ENCODE measurements at regions not wholly inside any gene's neighbourhood (a gene's known extent, or its start where the extent isn't known, plus 50 kb on each side); places are given as distances from the start of the nearest gene placed in this dataset.

GRCh38 chr3:10763248-10763620 lies 52.8 kb upstream of the SLC6A11 start:
- H3K9me3 ChIP-seq (ENCODE audit: low read depth, low read length, poor library complexity, severe bottlenecking): no peaks in the 10 kb centered on the region
- H3K27ac ChIP-seq (ENCODE audit: low read depth, low read length, poor library complexity, severe bottlenecking): no peak overlapping the region
- CTCF ChIA-PET: no interaction called here

GRCh38 chr3:10763817-10764258 lies 52.2 kb upstream of the SLC6A11 start:
- no peaks in the 10 kb centered on the region for H3K27me3 ChIP-seq (replicated peaks; ENCODE audit: insufficient read depth, low read depth, low read length, poor library complexity)
- TF ChIP-seq CTCF (conservative IDR thresholded peaks at IDR 0.05; ENCODE audit: low read depth, low read length) (no peak), EZH2 (IDR thresholded peaks at IDR 0.05; ENCODE audit: borderline replicate concordance, low read depth, low read length, poor library complexity, severe bottlenecking) (no peak)
- BruUV-seq (replicated peaks): no TSS peak
- no peak overlapping the region for H3K27ac ChIP-seq (ENCODE audit: low read depth, low read length, poor library complexity, severe bottlenecking)
- DNase-seq (ENCODE audit: low spot score): no peak
- no peaks in the 10 kb centered on the region for H3K9me3 ChIP-seq (ENCODE audit: low read depth, low read length, poor library complexity, severe bottlenecking)
- H3K4me3 ChIP-seq (ENCODE audit: low read depth, low read length, poor library complexity, severe bottlenecking): no peak overlapping the region
- no peaks in the 10 kb centered on the region for H3K4me1 ChIP-seq (ENCODE audit: insufficient read depth, low read length, poor library complexity, severe bottlenecking)
- ChIA-PET POLR2A (ENCODE audit: low non-redundant PET) (no interaction called here), CTCF (no interaction called here)
- intact Hi-C loops (cut with micrococcal nuclease; ENCODE audit: unreplicated experiment): no loop called here
- H3K36me3 ChIP-seq (ENCODE audit: insufficient read depth, low read length, poor library complexity, severe bottlenecking): no peaks in the 10 kb centered on the region

More at GRCh38 chr3:10763248-10763620, 52.8 kb upstream of the SLC6A11 start:
- POLR2A ChIA-PET (ENCODE audit: low non-redundant PET): no interaction called here
- intact Hi-C loops (cut with micrococcal nuclease; ENCODE audit: unreplicated experiment): no loop called here
- Histone ChIP-seq H3K4me3 (ENCODE audit: low read depth, low read length, poor library complexity, severe bottlenecking) (no peak overlapping the region), H3K27me3 (replicated peaks; ENCODE audit: insufficient read depth, low read depth, low read length, poor library complexity) (no peaks in the 10 kb centered on the region), H3K4me1 (ENCODE audit: insufficient read depth, low read length, poor library complexity, severe bottlenecking) (no peaks in the 10 kb centered on the region), H3K36me3 (ENCODE audit: insufficient read depth, low read length, poor library complexity, severe bottlenecking) (no peaks in the 10 kb centered on the region)
- BruUV-seq (replicated peaks): no TSS peak
- TF ChIP-seq EZH2 (IDR thresholded peaks at IDR 0.05; ENCODE audit: borderline replicate concordance, low read depth, low read length, poor library complexity, severe bottlenecking) (no peak), CTCF (conservative IDR thresholded peaks at IDR 0.05; ENCODE audit: low read depth, low read length) (no peak)
- DNase-seq (ENCODE audit: low spot score): no peak

- ChIA-PET CTCF (no interaction called here), POLR2A (ENCODE audit: low non-redundant PET) (no interaction called here)
- Histone ChIP-seq H3K4me1 (ENCODE audit: insufficient read depth, low read length, poor library complexity, severe bottlenecking) (no peaks in the 10 kb centered on the region), H3K27ac (ENCODE audit: low read depth, low read length, poor library complexity, severe bottlenecking) (no peak overlapping the region), H3K36me3 (ENCODE audit: insufficient read depth, low read length, poor library complexity, severe bottlenecking) (no peaks in the 10 kb centered on the region), H3K27me3 (replicated peaks; ENCODE audit: insufficient read depth, low read depth, low read length, poor library complexity) (no peaks in the 10 kb centered on the region), H3K4me3 (ENCODE audit: low read depth, low read length, poor library complexity, severe bottlenecking) (no peak overlapping the region), H3K9me3 (ENCODE audit: low read depth, low read length, poor library complexity, severe bottlenecking) (no peaks in the 10 kb centered on the region)
- BruUV-seq (replicated peaks): no TSS peak
- TF ChIP-seq CTCF (conservative IDR thresholded peaks at IDR 0.05; ENCODE audit: low read depth, low read length) (no peak), EZH2 (IDR thresholded peaks at IDR 0.05; ENCODE audit: borderline replicate concordance, low read depth, low read length, poor library complexity, severe bottlenecking) (no peak)
- DNase-seq (ENCODE audit: low spot score): no peak
- intact Hi-C loops (cut with micrococcal nuclease; ENCODE audit: unreplicated experiment): no loop called here
These were observed 51.6 kb upstream of the SLC6A11 start for GRCh38 chr3:10764259-10765051.

All from A673 (cell line).